ENCODE measurements at regions not wholly inside any gene's neighbourhood (a gene's known extent, or its start where the extent isn't known, plus 50 kb on each side); places are given as distances from the start of the nearest gene placed in this dataset.

- TF ChIP-seq CTCF (IDR thresholded peaks at IDR 0.05) (no peak), POLR2AphosphoS5 (IDR thresholded peaks at IDR 0.05) (no peak), POLR2A (IDR thresholded peaks at IDR 0.05) (no peak)
Measured at GRCh38 chr13:30052120-30052519, 201.7 kb upstream of the UBL3 start.

Data from upper lobe of left lung (tissue), 4 donors.